GM23248 (cell line): ENCODE measurements at regions not wholly inside any gene's neighbourhood (a gene's known extent, or its start where the extent isn't known, plus 50 kb on each side); places are given as distances from the start of the nearest gene placed in this dataset.

Experiments used
- DNase-seq: peaks from one replicate; pipeline ENCODE4 v3.0.0-alpha.2; 2015
- H2AFZ ChIP-seq: fragments of 200-600 bp; sonication (generic); 2 replicates; pipeline ENCODE4 v1.6.1; 2016; ENCODE audit warnings: antibody characterized with exemption
- H3F3A ChIP-seq: fragments of 200-600 bp; sonication (generic); 2 replicates; pipeline ENCODE4 v1.6.1; 2016; ENCODE audit warnings: mild to moderate bottlenecking, antibody characterized with exemption, mixed run types; ENCODE audit not compliant: insufficient read depth
- H3K27ac ChIP-seq: fragments of 200-600 bp; sonication (generic); 2 replicates; pipeline ENCODE4 v1.5.1; 2016; ENCODE audit warnings: mild to moderate bottlenecking
- H3K27me3 ChIP-seq: fragments of 200-600 bp; sonication (generic); replicated peaks from 2 replicates; pipeline ENCODE4 v1.6.1; 2016; ENCODE audit warnings: mild to moderate bottlenecking; ENCODE audit not compliant: insufficient read depth
- H3K36me3 ChIP-seq: fragments of 200-600 bp; sonication (generic); 2 replicates; pipeline ENCODE4 v1.6.1; 2016; ENCODE audit warnings: low read depth, mild to moderate bottlenecking
- H3K4me1 ChIP-seq: fragments of 200-600 bp; sonication (generic); 2 replicates; pipeline ENCODE4 v1.6.1; 2016; ENCODE audit warnings: mild to moderate bottlenecking; ENCODE audit not compliant: insufficient read depth
- H3K4me2 ChIP-seq: fragments of 200-600 bp; sonication (generic); one replicate; pipeline ENCODE4 v1.6.1; 2016; ENCODE audit warnings: mild to moderate bottlenecking; ENCODE audit not compliant: unreplicated experiment
- H3K4me3 ChIP-seq: fragments of 200-600 bp; sonication (generic); 2 replicates; pipeline ENCODE4 v1.5.1; 2016; ENCODE audit warnings: mild to moderate bottlenecking
- H3K79me2 ChIP-seq: fragments of 200-600 bp; sonication (generic); 2 replicates; pipeline ENCODE4 v1.6.1; 2016; ENCODE audit warnings: mild to moderate bottlenecking; ENCODE audit not compliant: insufficient read depth
- H3K9ac ChIP-seq: fragments of 200-600 bp; sonication (generic); 2 replicates; pipeline ENCODE4 v1.6.1; 2016; ENCODE audit warnings: mild to moderate bottlenecking
- H3K9me2 ChIP-seq: fragments of 200-600 bp; sonication (generic); 2 replicates; pipeline ENCODE4 v1.6.1; 2016; ENCODE audit warnings: mixed run types, mild to moderate bottlenecking, moderate library complexity; ENCODE audit not compliant: insufficient read depth
- H3K9me3 ChIP-seq: fragments of 200-600 bp; sonication (generic); one replicate; pipeline ENCODE4 v1.6.1; 2017; ENCODE audit warnings: low read depth
- H4K20me1 ChIP-seq: fragments of 200-600 bp; sonication (generic); 2 replicates; pipeline ENCODE4 v1.6.0; 2016; ENCODE audit not compliant: insufficient read depth
- EZH2 ChIP-seq: fragments of 200-600 bp; sonication (generic); IDR thresholded peaks from 2 replicates; pipeline ENCODE4 v1.6.1; 2018; ENCODE audit warnings: antibody characterized with exemption, mild to moderate bottlenecking; ENCODE audit not compliant: insufficient read depth, poor library complexity, severe bottlenecking
- EZH2phosphoT487 ChIP-seq: fragments of 200-600 bp; sonication (generic); IDR thresholded peaks from 2 replicates; pipeline ENCODE4 v1.6.1; 2018; ENCODE audit warnings: antibody characterized with exemption, moderate library complexity, mild to moderate bottlenecking, low read depth; ENCODE audit not compliant: insufficient read depth
- WGBS, 2 experiments: methylation state at CpG; one replicate each; pipeline ENCODE4 v1.1.6; 2015 to 2017; ENCODE audit warnings: low lambda C conversion rate in 2 of 2, low coverage in 1 of 2; ENCODE audit errors: missing lambda C conversion rate in 2 of 2; 5-methylcytosine and 5-hydroxymethylcytosine counted together
- in situ Hi-C: fragments of 300-500 bp; cut with MboI; formaldehyde crosslinking; loops from 2 replicates; pipeline ENCODE4 v1.15.0; 2020

- Histone ChIP-seq H3K4me3 (no peak overlapping the region), H2AFZ (no peak overlapping the region), H3K4me2 (peak overlapping the region; percentile 29), H3K36me3 (no peaks in the 10 kb centered on the region), H3K9me3 (no peaks in the 10 kb centered on the region), H3K4me1 (peaks cover 75% of the 10 kb centered on the region), H3K79me2 (no peaks in the 10 kb centered on the region), H3F3A (peaks cover 58% of the 10 kb centered on the region), H3K27me3 (no peaks in the 10 kb centered on the region), H3K9me2 (no peaks in the 10 kb centered on the region), H3K9ac (0 out of 2 replicates have a peak overlapping the region, but pooled peaks have one; percentile 27), H3K27ac (peak overlapping the region; percentile 81), H4K20me1 (no peaks in the 10 kb centered on the region)
- DNase-seq = peak; percentile 88
- 35 to 39% methylated on average over 4 of the region's 4 CpGs for WGBS, 2 experiments
- TF ChIP-seq EZH2 (no peak), EZH2phosphoT487 (no peak)
- in situ Hi-C loops = no loop called here
These were observed 105.2 kb upstream of the CARMIL1 start for GRCh38 chr6:25173951-25174474.

- peak overlapping the region; percentile 81 for H3K27ac ChIP-seq
- H3K9me2 ChIP-seq = no peaks in the 10 kb centered on the region
- no peaks in the 10 kb centered on the region for H3K9me3 ChIP-seq
- H3K4me1 ChIP-seq = peaks cover 74% of the 10 kb centered on the region
- H3F3A ChIP-seq = peaks cover 54% of the 10 kb centered on the region
- TF ChIP-seq EZH2phosphoT487 = no peak
- TF ChIP-seq EZH2 = no peak
- in situ Hi-C loops = no loop called here
- no peaks in the 10 kb centered on the region for H3K36me3 ChIP-seq
- no peak overlapping the region for H3K4me3 ChIP-seq
- H2AFZ ChIP-seq = no peak overlapping the region
- H3K9ac ChIP-seq = no peak overlapping the region
- H4K20me1 ChIP-seq = no peaks in the 10 kb centered on the region
- no peak for DNase-seq
- H3K79me2 ChIP-seq = no peaks in the 10 kb centered on the region
- H3K4me2 ChIP-seq = no peak overlapping the region
- H3K27me3 ChIP-seq = no peaks in the 10 kb centered on the region
- WGBS, 2 experiments = 89 to 90% methylated on average over 6 of the region's 6 CpGs
These were observed 104.5 kb upstream of the CARMIL1 start for GRCh38 chr6:25174678-25175077.

DNA sequence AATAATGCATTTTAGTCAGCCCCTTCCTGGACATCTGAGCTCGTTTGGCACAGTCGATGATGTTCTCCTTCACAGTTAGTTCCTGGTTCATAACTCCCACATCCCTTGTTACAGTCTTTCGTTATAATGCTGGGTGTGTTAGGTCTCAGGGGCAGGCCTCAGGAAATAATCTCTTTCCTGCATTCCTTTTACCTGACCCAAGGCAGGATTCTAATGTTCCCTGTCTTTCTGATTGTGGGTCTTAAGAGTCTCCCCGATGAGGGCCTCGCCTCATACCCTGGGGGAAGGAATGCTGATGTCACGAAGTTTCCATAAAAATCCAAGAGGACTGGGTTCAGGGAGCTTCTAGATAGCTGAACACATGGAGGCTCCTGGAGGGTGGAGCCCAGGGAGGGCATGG, 104.0 kb upstream of the CARMIL1 start:
- Histone ChIP-seq H3K9ac (no peak overlapping the region), H3K4me2 (no peak overlapping the region), H3K27ac (no peak overlapping the region), H3K4me3 (no peak overlapping the region), H3K9me3 (no peaks in the 10 kb centered on the region), H2AFZ (no peak overlapping the region), H3F3A (peaks cover 51% of the 10 kb centered on the region), H3K9me2 (no peaks in the 10 kb centered on the region), H3K27me3 (no peaks in the 10 kb centered on the region), H3K79me2 (no peaks in the 10 kb centered on the region), H3K4me1 (peaks cover 71% of the 10 kb centered on the region), H4K20me1 (no peaks in the 10 kb centered on the region), H3K36me3 (no peaks in the 10 kb centered on the region)
- TF ChIP-seq EZH2phosphoT487 = no peak
- no peak for TF ChIP-seq EZH2
- 78 to 84% methylated on average over 6 of the region's 6 CpGs for WGBS, 2 experiments
- in situ Hi-C loops = no loop called here
- DNase-seq = no peak

- Histone ChIP-seq H3K9ac (no peak overlapping the region), H2AFZ (no peak overlapping the region), H3K4me2 (no peak overlapping the region), H3K9me2 (no peaks in the 10 kb centered on the region), H3F3A (peaks cover 54% of the 10 kb centered on the region), H3K4me1 (peaks cover 71% of the 10 kb centered on the region), H3K27ac (no peak overlapping the region), H3K36me3 (no peaks in the 10 kb centered on the region), H4K20me1 (no peaks in the 10 kb centered on the region), H3K9me3 (no peaks in the 10 kb centered on the region), H3K27me3 (no peaks in the 10 kb centered on the region), H3K79me2 (no peaks in the 10 kb centered on the region), H3K4me3 (no peak overlapping the region)
- no peak for DNase-seq
- in situ Hi-C loops = no loop called here
- WGBS, 2 experiments = 72 to 87% methylated on average over 2 of the region's 2 CpGs
- TF ChIP-seq EZH2 (no peak), EZH2phosphoT487 (no peak)
These were observed 103.5 kb upstream of the CARMIL1 start for GRCh38 chr6:25175681-25176080.

DNA sequence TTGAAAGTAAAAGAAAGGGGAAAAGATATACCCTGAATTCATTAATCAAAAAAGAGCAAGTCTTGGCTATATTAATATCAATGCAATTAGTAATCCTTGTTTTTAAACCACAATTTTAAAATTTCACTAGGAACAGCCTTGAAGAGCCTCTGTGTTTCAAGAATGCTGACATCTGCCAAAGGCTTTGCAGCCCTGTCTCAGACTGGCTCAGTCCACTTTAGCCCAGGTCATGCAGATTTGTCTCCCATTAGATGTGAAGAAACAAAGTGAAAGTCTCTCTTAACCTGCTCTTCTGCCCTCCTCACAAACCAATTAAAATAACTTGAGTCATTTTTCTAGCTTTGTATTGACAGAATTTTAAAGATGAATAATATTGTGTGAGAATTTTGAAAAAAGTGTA, 102.7 kb upstream of the CARMIL1 start:
- no peak overlapping the region for H3K27ac ChIP-seq
- H3K9me3 ChIP-seq = no peaks in the 10 kb centered on the region
- in situ Hi-C loops = no loop called here
- H3K4me3 ChIP-seq = no peak overlapping the region
- H3K9ac ChIP-seq = no peak overlapping the region
- peaks cover 65% of the 10 kb centered on the region for H3K4me1 ChIP-seq
- H3K9me2 ChIP-seq = no peaks in the 10 kb centered on the region
- no peak overlapping the region for H3K4me2 ChIP-seq
- no peaks in the 10 kb centered on the region for H4K20me1 ChIP-seq
- no peaks in the 10 kb centered on the region for H3K27me3 ChIP-seq
- no peaks in the 10 kb centered on the region for H3K79me2 ChIP-seq
- no peak for DNase-seq
- H2AFZ ChIP-seq = 0 out of 2 replicates have a peak overlapping the region, but pooled peaks have one; percentile 20
- H3K36me3 ChIP-seq = no peaks in the 10 kb centered on the region
- H3F3A ChIP-seq = peaks cover 48% of the 10 kb centered on the region
- TF ChIP-seq EZH2phosphoT487 (no peak), EZH2 (no peak)
